ENCODE measurements at regions not wholly inside any gene's neighbourhood (a gene's known extent, or its start where the extent isn't known, plus 50 kb on each side); places are given as distances from the start of the nearest gene placed in this dataset.

GRCh38 chr13:57302604-57303003, 135.6 kb downstream of the PRR20E start:
- TF ChIP-seq, protein P1, sequence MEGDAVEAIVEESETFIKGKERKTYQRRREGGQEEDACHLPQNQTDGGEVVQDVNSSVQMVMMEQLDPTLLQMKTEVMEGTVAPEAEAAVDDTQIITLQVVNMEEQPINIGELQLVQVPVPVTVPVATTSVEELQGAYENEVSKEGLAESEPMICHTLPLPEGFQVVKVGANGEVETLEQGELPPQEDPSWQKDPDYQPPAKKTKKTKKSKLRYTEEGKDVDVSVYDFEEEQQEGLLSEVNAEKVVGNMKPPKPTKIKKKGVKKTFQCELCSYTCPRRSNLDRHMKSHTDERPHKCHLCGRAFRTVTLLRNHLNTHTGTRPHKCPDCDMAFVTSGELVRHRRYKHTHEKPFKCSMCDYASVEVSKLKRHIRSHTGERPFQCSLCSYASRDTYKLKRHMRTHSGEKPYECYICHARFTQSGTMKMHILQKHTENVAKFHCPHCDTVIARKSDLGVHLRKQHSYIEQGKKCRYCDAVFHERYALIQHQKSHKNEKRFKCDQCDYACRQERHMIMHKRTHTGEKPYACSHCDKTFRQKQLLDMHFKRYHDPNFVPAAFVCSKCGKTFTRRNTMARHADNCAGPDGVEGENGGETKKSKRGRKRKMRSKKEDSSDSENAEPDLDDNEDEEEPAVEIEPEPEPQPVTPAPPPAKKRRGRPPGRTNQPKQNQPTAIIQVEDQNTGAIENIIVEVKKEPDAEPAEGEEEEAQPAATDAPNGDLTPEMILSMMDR (IDR thresholded peaks at IDR 0.05): no peak
- TF ChIP-seq EP300 (IDR thresholded peaks at IDR 0.05): no peak

Measured in upper lobe of left lung (tissue), 4 donors.